ENCODE measurements at regions not wholly inside any gene's neighbourhood (a gene's known extent, or its start where the extent isn't known, plus 50 kb on each side); places are given as distances from the start of the nearest gene placed in this dataset.
"Not testable (repeated sequence)": the region's sequence is repeated elsewhere in the genome, so short reads cannot be mapped to it uniquely, and the experiment has no call there.

- no peak for DNase-seq (ENCODE audit: extremely low read depth in 1 of 2, low read depth in 1 of 2)
Measured at GRCh38 chr5:7073666-7074065, 322.3 kb upstream of the ADCY2 start.

- no peak for DNase-seq (ENCODE audit: extremely low read depth in 1 of 2, low read depth in 1 of 2)
Measured at GRCh38 chr5:7074176-7074575, 321.8 kb upstream of the ADCY2 start.

GRCh38 chr5:7075470-7075869 is 320.5 kb upstream of the ADCY2 start:
- no peak for DNase-seq (ENCODE audit: extremely low read depth in 1 of 2, low read depth in 1 of 2)

- DNase-seq (ENCODE audit: extremely low read depth in 1 of 2, low read depth in 1 of 2), result no peak
Measured at GRCh38 chr5:7078101-7078500, 317.8 kb upstream of the ADCY2 start.

- no peak for DNase-seq (ENCODE audit: extremely low read depth in 1 of 2, low read depth in 1 of 2)
Measured at GRCh38 chr5:7078901-7079300, 317.0 kb upstream of the ADCY2 start.

- no peak for DNase-seq (ENCODE audit: extremely low read depth in 1 of 2, low read depth in 1 of 2)
Measured at GRCh38 chr5:7080501-7080900, 315.4 kb upstream of the ADCY2 start.

GRCh38 chr5:7087719-7088297 is 308.1 kb upstream of the ADCY2 start:
- DNase-seq (ENCODE audit: extremely low read depth in 1 of 2, low read depth in 1 of 2), result no peak

- DNase-seq (ENCODE audit: extremely low read depth in 1 of 2, low read depth in 1 of 2), result no peak
Measured at GRCh38 chr5:7088849-7089248, 307.1 kb upstream of the ADCY2 start.

GRCh38 chr5:7094626-7095025 is 301.3 kb upstream of the ADCY2 start:
- no peak for DNase-seq (ENCODE audit: extremely low read depth in 1 of 2, low read depth in 1 of 2)

GRCh38 chr5:7096294-7096693 is 299.6 kb upstream of the ADCY2 start:
- no peak for DNase-seq (ENCODE audit: extremely low read depth in 1 of 2, low read depth in 1 of 2)

- no peak for DNase-seq (ENCODE audit: extremely low read depth in 1 of 2, low read depth in 1 of 2)
Measured at GRCh38 chr5:7105358-7105757, 290.6 kb upstream of the ADCY2 start.

GRCh38 chr5:7117961-7118360 is 278.0 kb upstream of the ADCY2 start:
- no peak for DNase-seq (ENCODE audit: extremely low read depth in 1 of 2, low read depth in 1 of 2)

GRCh38 chr5:7131680-7132079 is 264.3 kb upstream of the ADCY2 start:
- no peak for DNase-seq (ENCODE audit: extremely low read depth in 1 of 2, low read depth in 1 of 2)

GRCh38 chr5:7146886-7147285 is 249.1 kb upstream of the ADCY2 start:
- no peak for DNase-seq (ENCODE audit: extremely low read depth in 1 of 2, low read depth in 1 of 2)

- DNase-seq (ENCODE audit: extremely low read depth in 1 of 2, low read depth in 1 of 2), result no peak
Measured at GRCh38 chr5:7157083-7157482, 238.9 kb upstream of the ADCY2 start.

- no peak for DNase-seq (ENCODE audit: extremely low read depth in 1 of 2, low read depth in 1 of 2)
Measured at GRCh38 chr5:7169240-7169878, 226.6 kb upstream of the ADCY2 start.

- DNase-seq (ENCODE audit: extremely low read depth in 1 of 2, low read depth in 1 of 2), result not testable (repeated sequence)
Measured at GRCh38 chr5:7170785-7171184, 225.2 kb upstream of the ADCY2 start.

GRCh38 chr5:7179364-7179763 is 216.6 kb upstream of the ADCY2 start:
- no peak for DNase-seq (ENCODE audit: extremely low read depth in 1 of 2, low read depth in 1 of 2)

GRCh38 chr5:7181841-7182240 is 214.1 kb upstream of the ADCY2 start:
- DNase-seq (ENCODE audit: extremely low read depth in 1 of 2, low read depth in 1 of 2), result no peak

GRCh38 chr5:7185742-7186141 is 210.2 kb upstream of the ADCY2 start:
- DNase-seq (ENCODE audit: extremely low read depth in 1 of 2, low read depth in 1 of 2), result no peak

- no peak for DNase-seq (ENCODE audit: extremely low read depth in 1 of 2, low read depth in 1 of 2)
Measured at GRCh38 chr5:7186818-7187217, 209.1 kb upstream of the ADCY2 start.

- no peak for DNase-seq (ENCODE audit: extremely low read depth in 1 of 2, low read depth in 1 of 2)
Measured at GRCh38 chr5:7190712-7191250, 205.2 kb upstream of the ADCY2 start.

- no peak for DNase-seq (ENCODE audit: extremely low read depth in 1 of 2, low read depth in 1 of 2)
Measured at GRCh38 chr5:7192016-7192415, 203.9 kb upstream of the ADCY2 start.

Data from stimulated activated CD8-positive, alpha-beta memory T cell treated with anti-CD3 and anti-CD28 coated beads, Interleukin-7, amount 100 ng/mL, for 48 hours (primary cell).